ENCODE measurements at regions not wholly inside any gene's neighbourhood (a gene's known extent, or its start where the extent isn't known, plus 50 kb on each side); places are given as distances from the start of the nearest gene placed in this dataset.

GRCh38 chr2:155273323-155273722 is 574.8 kb downstream of the KCNJ3 start:
- Histone ChIP-seq H3K27ac (no peak overlapping the region), H3K27me3 (no peaks in the 10 kb centered on the region), H3K9ac (ENCODE audit: low read depth in 2 of 2, low read length in 2 of 2) (no peak overlapping the region), H3K4me3 (no peak overlapping the region), H3K9me3 (no peaks in the 10 kb centered on the region), H3K4me1 (no peaks in the 10 kb centered on the region), H3K36me3 (no peaks in the 10 kb centered on the region)
- intact Hi-C loops (cut with DNase I) = no loop called here
- DNase-seq = no peak
- TF ChIP-seq CTCF (IDR thresholded peaks at IDR 0.05) = no peak

- Histone ChIP-seq H3K36me3 (no peaks in the 10 kb centered on the region), H3K27me3 (no peaks in the 10 kb centered on the region), H3K9ac (ENCODE audit: low read depth in 2 of 2, low read length in 2 of 2) (no peak overlapping the region), H3K9me3 (no peaks in the 10 kb centered on the region), H3K4me3 (no peak overlapping the region), H3K4me1 (no peaks in the 10 kb centered on the region), H3K27ac (no peak overlapping the region)
- TF ChIP-seq CTCF (IDR thresholded peaks at IDR 0.05) = no peak
- intact Hi-C loops (cut with DNase I) = no loop called here
- DNase-seq = no peak
Measured at GRCh38 chr2:155266583-155266982, 568.1 kb downstream of the KCNJ3 start.

GRCh38 chr2:155266109-155266508 is 567.6 kb downstream of the KCNJ3 start:
- Histone ChIP-seq H3K27ac (no peak overlapping the region), H3K9me3 (no peaks in the 10 kb centered on the region), H3K27me3 (no peaks in the 10 kb centered on the region), H3K4me3 (no peak overlapping the region), H3K36me3 (no peaks in the 10 kb centered on the region), H3K4me1 (no peaks in the 10 kb centered on the region), H3K9ac (ENCODE audit: low read depth in 2 of 2, low read length in 2 of 2) (no peak overlapping the region)
- TF ChIP-seq CTCF (IDR thresholded peaks at IDR 0.05) = no peak
- intact Hi-C loops (cut with DNase I) = no loop called here
- DNase-seq = no peak

GRCh38 chr2:155256803-155257202 is 558.3 kb downstream of the KCNJ3 start:
- Histone ChIP-seq H3K27ac (no peak overlapping the region), H3K9me3 (no peaks in the 10 kb centered on the region), H3K9ac (ENCODE audit: low read depth in 2 of 2, low read length in 2 of 2) (no peak overlapping the region), H3K4me1 (no peaks in the 10 kb centered on the region), H3K4me3 (no peak overlapping the region), H3K36me3 (no peaks in the 10 kb centered on the region), H3K27me3 (no peaks in the 10 kb centered on the region)
- intact Hi-C loops (cut with DNase I) = no loop called here
- no peak for DNase-seq
- TF ChIP-seq CTCF (IDR thresholded peaks at IDR 0.05) = no peak

GRCh38 chr2:155250800-155251199 is 552.3 kb downstream of the KCNJ3 start:
- Histone ChIP-seq H3K4me1 (no peaks in the 10 kb centered on the region), H3K27me3 (no peaks in the 10 kb centered on the region), H3K9me3 (no peaks in the 10 kb centered on the region), H3K9ac (ENCODE audit: low read depth in 2 of 2, low read length in 2 of 2) (no peak overlapping the region), H3K4me3 (no peak overlapping the region), H3K36me3 (no peaks in the 10 kb centered on the region), H3K27ac (no peak overlapping the region)
- intact Hi-C loops (cut with DNase I) = no loop called here
- TF ChIP-seq CTCF (IDR thresholded peaks at IDR 0.05) = no peak
- no peak for DNase-seq

GRCh38 chr2:155240176-155240575 is 541.7 kb downstream of the KCNJ3 start:
- intact Hi-C loops (cut with DNase I) = no loop called here
- no peak for DNase-seq
- Histone ChIP-seq H3K9me3 (no peaks in the 10 kb centered on the region), H3K27ac (no peak overlapping the region), H3K9ac (ENCODE audit: low read depth in 2 of 2, low read length in 2 of 2) (no peak overlapping the region), H3K4me3 (no peak overlapping the region), H3K36me3 (no peaks in the 10 kb centered on the region), H3K27me3 (no peaks in the 10 kb centered on the region), H3K4me1 (no peaks in the 10 kb centered on the region)
- no peak for TF ChIP-seq CTCF (IDR thresholded peaks at IDR 0.05)
